ENCODE measurements at regions not wholly inside any gene's neighbourhood (a gene's known extent, or its start where the extent isn't known, plus 50 kb on each side); places are given as distances from the start of the nearest gene placed in this dataset.

DNA sequence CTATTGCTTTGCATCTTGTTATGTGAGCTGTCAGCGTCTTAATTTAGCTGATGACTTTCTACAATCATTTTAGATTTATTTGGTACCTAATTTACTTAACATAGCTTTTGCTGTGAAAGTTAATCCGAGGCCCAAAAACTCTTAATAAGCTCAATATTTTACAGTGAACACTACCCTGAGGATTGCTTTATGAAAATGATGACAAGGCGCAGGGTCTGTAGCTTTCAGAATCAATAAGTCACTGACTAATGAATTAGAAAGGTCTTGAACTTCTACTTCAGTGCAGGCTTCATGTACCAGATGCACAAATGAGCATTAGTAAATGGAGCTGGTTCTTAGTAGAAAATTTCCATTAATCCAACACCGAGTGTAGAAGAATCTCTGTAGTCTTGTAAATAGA, 81.4 kb upstream of the ZNF366 start:
- Histone ChIP-seq H3K9me1 (ENCODE audit: control insufficient read depth, insufficient read depth, low read length) (no peaks in the 10 kb centered on the region), H2AFZ (ENCODE audit: low read depth, low read length) (peak overlapping the region; percentile 99), H3K9ac (ENCODE audit: insufficient read depth in 1 of 2, low read depth in 2 of 2, low read length in 2 of 2) (no peak overlapping the region), H3K4me2 (ENCODE audit: insufficient read depth, low read length) (no peak overlapping the region), H3K27ac (ENCODE audit: extremely low read depth, low read depth, low read length) (no peak overlapping the region), H3K79me2 (ENCODE audit: control insufficient read depth, insufficient read depth, low read length) (no peaks in the 10 kb centered on the region), H3K4me1 (replicated peaks in 1 of 2; ENCODE audit: control insufficient read depth in 2 of 2, insufficient read depth in 2 of 2, low read length in 2 of 2) (peaks cover 0 to 18% of the 10 kb centered on the region in 2 experiments; a peak in 4 of 5 replicates), H3K27me3 (ENCODE audit: control insufficient read depth in 2 of 2, insufficient read depth in 2 of 2, low read length in 2 of 2) (no peaks in the 10 kb centered on the region), H3K36me3 (ENCODE audit: control insufficient read depth, insufficient read depth, low read length) (no peaks in the 10 kb centered on the region), H4K20me1 (replicated peaks; ENCODE audit: control insufficient read depth, insufficient read depth, low read length) (no peaks in the 10 kb centered on the region), H3K4me3 (no peak overlapping the region), H3K9me3 (replicated peaks; ENCODE audit: control insufficient read depth, insufficient read depth, low read depth, low read length) (no peaks in the 10 kb centered on the region)
- ChIA-PET CTCF (ENCODE audit: low intra/inter-chr PET ratio) (no interaction called here), POLR2A (interaction anchor here (1.1 to 1.8 kb wide), 3 partner anchors 10 to 29 kb away, joined by 3 to 10 read pairs (median 5); no protein-coding TSS in a partner anchor)
- 73% methylated on average over 4 of the region's 4 CpGs for WGBS (ENCODE audit: insufficient coverage, low coverage, missing lambda C conversion rate)
- intact Hi-C loops (cut with micrococcal nuclease) = loop anchor here (5.0 kb wide), 1 partner anchor 61 kb away; no protein-coding TSS in a partner anchor
- in situ Hi-C loops (cut with MboI) = no loop called here
- ATAC-seq (no peak), FAIRE-seq (no peak), DNase-seq (ENCODE audit: extremely low read depth in 1 of 4, low spot score in 3 of 4) (no peak)
- no TSS peak for BruUV-seq (replicated peaks)
- TF ChIP-seq MTA1 (IDR thresholded peaks at IDR 0.05; ENCODE audit: borderline replicate concordance) = no peak
- TF ChIP-seq NCOA6 (IDR thresholded peaks at IDR 0.05) = no peak
- no peak for TF ChIP-seq ZFP36 (IDR thresholded peaks at IDR 0.05; ENCODE audit: low read depth, low read length, partially characterized antibody)
- no peak for TF ChIP-seq ZEB2 (IDR thresholded peaks at IDR 0.05)
- TF ChIP-seq, protein P1, sequence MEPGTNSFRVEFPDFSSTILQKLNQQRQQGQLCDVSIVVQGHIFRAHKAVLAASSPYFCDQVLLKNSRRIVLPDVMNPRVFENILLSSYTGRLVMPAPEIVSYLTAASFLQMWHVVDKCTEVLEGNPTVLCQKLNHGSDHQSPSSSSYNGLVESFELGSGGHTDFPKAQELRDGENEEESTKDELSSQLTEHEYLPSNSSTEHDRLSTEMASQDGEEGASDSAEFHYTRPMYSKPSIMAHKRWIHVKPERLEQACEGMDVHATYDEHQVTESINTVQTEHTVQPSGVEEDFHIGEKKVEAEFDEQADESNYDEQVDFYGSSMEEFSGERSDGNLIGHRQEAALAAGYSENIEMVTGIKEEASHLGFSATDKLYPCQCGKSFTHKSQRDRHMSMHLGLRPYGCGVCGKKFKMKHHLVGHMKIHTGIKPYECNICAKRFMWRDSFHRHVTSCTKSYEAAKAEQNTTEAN (CRISPR knock-in tag; IDR thresholded peaks at IDR 0.05) = no peak
- TF ChIP-seq FOXM1 (IDR thresholded peaks at IDR 0.05; ENCODE audit: low read depth) = no peak
- no peak for TF ChIP-seq FOXM1 (CRISPR knock-in tag; IDR thresholded peaks at IDR 0.05; ENCODE audit: low read depth)
- no peak for TF ChIP-seq CBX5 (IDR thresholded peaks at IDR 0.05; ENCODE audit: borderline replicate concordance, low read depth)
- TF ChIP-seq ZNF76 (CRISPR knock-in tag; IDR thresholded peaks at IDR 0.05; ENCODE audit: borderline replicate concordance) = no peak
- TF ChIP-seq SMAD2 (IDR thresholded peaks at IDR 0.05; ENCODE audit: low read depth, low read length) = no peak
- no peak for TF ChIP-seq RBFOX2 (IDR thresholded peaks at IDR 0.05; ENCODE audit: low read depth, low read length)
- no peak for TF ChIP-seq CBX3 (IDR thresholded peaks at IDR 0.05; ENCODE audit: borderline replicate concordance in 1 of 2, low read length in 2 of 2)
- TF ChIP-seq TOE1 (IDR thresholded peaks at IDR 0.05; ENCODE audit: borderline replicate concordance) = no peak
- no peak for TF ChIP-seq TOE1 (CRISPR knock-in tag; IDR thresholded peaks at IDR 0.05; ENCODE audit: borderline replicate concordance, low read depth)
- no peak for TF ChIP-seq SIRT6 (IDR thresholded peaks at IDR 0.05; ENCODE audit: low read depth, low read length)
- TF ChIP-seq ZNF124 (CRISPR knock-in tag; IDR thresholded peaks at IDR 0.05) = no peak
- TF ChIP-seq, protein P2, sequence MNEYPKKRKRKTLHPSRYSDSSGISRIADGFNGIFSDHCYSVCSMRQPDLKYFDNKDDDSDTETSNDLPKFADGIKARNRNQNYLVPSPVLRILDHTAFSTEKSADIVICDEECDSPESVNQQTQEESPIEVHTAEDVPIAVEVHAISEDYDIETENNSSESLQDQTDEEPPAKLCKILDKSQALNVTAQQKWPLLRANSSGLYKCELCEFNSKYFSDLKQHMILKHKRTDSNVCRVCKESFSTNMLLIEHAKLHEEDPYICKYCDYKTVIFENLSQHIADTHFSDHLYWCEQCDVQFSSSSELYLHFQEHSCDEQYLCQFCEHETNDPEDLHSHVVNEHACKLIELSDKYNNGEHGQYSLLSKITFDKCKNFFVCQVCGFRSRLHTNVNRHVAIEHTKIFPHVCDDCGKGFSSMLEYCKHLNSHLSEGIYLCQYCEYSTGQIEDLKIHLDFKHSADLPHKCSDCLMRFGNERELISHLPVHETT (CRISPR knock-in tag; conservative IDR thresholded peaks at IDR 0.05 in 1 of 2, IDR thresholded peaks at IDR 0.05 in 1 of 2) = no peak
- no peak for TF ChIP-seq ETV5 (CRISPR knock-in tag; IDR thresholded peaks at IDR 0.05; ENCODE audit: low read depth)
- no peak for TF ChIP-seq SP1 (CRISPR knock-in tag; IDR thresholded peaks at IDR 0.05)
- no peak for TF ChIP-seq DACH1 (IDR thresholded peaks at IDR 0.05; ENCODE audit: partially characterized antibody)
